ENCODE measurements at regions not wholly inside any gene's neighbourhood (a gene's known extent, or its start where the extent isn't known, plus 50 kb on each side); places are given as distances from the start of the nearest gene placed in this dataset.
"Not testable (repeated sequence)": the region's sequence is repeated elsewhere in the genome, so short reads cannot be mapped to it uniquely, and the experiment has no call there.

DNA sequence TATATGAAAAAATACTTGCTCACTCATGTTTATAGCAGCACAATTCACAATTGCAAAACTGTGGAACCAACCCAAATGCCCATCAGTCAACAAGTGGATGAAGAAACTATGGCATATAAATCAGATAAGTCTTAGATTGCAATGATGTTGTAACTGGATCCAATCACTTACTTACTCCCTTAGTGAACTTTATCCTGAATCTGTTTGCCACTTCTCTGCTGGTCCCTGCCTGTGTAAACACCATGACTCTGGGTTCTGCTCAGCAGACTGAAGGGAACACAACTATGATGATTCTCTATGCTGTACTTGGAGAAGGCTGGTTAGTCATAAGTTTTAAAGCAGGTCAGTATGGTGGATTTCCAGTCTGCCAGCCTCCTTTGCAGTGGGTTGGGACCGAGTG, 391.2 kb downstream of the RWDD3 start:
- no peak for DNase-seq

DNA sequence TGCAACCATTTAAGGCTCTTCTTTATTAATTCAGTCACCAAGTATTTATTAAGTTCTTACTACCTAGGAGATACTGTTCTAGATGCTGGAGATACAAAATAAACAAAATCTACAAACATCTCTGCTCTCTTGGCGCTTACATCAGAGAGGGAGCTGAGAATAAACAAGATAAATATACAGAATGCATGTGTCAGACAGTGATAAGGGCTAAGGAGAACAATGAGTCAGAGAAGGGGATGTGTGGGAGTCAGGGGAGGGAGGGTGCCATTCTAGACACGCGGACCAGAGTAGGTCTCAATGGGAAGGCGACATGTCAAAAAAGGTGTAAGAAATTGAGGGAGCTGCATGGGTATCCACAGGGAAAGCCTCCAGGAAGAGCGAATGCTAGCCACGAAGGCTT, 393.2 kb downstream of the RWDD3 start:
- no peak for DNase-seq

DNA sequence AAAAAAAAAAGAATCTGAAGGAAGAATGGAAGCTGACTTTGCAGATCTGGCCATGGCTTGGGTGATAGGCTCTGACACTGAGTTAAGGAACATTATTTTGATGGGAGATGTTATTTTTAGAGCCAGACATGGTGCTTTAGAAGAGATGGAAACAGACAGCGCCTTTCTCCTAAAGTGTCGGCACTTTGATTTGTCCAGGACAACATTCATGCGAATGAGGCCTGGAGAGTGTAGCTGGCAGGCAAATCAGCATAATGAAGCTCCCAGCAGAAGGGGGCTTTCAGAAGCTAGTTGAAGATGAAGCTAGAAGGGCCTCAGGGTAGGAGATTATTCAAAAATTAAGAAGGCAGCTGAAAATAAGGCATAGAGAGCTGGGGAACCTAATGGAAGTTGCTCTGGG, 397.7 kb downstream of the RWDD3 start:
- DNase-seq = no peak

DNA sequence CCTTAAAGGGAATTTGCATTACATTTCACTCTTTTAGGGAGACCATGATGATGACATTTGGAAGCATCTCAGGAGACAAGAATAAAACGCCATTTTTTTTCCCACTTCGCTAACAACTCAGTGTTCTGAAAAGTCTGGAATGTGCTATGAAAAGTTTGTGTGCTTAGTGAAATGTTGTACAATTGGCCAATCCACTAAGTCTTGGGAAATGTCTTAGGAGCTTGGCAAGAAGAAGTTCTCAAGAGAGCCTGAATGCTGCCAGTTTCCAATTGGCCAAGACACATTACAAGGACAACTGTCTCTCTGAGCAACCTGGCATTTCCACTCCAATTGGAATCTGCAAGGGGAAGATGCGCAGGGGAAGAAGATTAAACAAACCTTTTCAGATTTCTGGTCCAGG, 401.8 kb downstream of the RWDD3 start:
- no peak for DNase-seq

DNA sequence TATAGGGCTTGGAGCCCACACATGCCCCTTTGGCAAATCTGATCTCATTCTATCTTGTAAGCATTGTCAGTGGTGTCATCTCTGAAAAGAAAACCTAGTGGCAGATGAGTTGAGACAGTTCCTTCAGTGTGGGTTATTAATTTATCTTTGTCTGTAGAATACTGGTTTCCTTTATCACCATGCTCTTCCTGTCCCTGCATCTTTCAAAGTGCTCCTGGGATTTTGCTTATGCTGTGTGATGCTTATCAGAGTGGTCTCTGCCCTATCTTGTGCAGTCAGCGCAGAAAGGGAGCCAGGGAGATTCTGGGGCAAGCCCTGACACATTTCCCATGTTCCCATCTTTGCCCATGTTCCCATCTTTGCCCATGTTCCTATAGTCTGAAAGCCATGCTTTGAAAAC, 402.9 kb downstream of the RWDD3 start:
- no peak for DNase-seq

DNA sequence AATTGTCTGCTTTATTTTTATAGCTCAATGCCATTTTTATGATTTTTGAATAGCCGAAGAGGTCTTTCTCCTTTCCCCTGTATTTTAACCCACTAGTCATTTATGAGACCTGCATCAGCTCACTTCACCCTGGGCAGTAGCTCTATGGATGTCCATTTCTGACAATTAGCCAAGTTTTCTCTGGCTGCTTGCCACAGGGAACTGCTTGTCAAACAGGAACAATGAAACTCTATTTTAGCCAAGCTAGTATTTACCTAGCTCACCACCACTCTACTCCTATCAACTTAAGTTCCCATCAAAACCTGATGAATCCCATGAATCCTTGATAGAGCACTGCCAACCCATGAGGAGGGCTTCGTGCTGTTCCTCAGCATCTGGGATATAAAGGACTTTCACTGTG, 406.7 kb downstream of the RWDD3 start:
- no peak for DNase-seq

DNA sequence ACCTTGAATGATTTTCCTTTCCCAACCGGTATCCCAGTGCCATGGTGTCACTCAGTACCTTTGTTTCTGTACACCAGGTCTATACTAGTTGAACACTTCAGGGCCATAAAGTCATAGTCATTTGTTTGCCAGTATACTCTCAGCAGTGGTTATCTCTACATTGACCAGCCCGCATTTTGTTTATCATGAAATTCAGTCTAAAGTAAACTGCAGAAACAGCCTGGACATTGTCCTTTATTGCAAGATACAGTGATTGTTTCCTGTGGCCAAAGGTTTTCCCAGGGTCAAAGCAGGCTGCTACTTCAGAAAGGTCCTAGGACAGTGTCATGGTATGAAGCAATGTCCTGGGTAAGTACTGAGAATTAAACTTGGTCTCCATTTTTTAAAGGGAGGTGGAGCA, 407.4 kb downstream of the RWDD3 start:
- DNase-seq = no peak

DNA sequence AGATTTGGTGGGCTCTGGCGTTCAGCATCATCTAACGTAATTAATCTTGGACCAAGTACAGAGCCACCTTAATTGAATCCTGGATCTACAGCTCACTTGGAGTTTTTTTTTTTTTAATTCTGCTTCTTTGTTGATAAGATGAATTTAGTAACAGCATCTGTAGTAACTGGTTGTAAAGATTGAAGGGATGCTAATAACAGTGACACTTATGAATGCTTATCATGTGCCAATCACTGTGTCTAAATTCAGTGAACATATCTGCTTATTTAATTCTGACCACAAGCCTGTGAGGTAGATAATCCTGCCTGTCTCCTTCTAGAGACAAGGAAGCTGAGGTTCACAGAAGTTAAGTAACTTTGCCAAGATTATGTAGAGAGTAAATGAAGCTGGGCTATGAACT, 408.0 kb downstream of the RWDD3 start:
- no peak for DNase-seq

DNA sequence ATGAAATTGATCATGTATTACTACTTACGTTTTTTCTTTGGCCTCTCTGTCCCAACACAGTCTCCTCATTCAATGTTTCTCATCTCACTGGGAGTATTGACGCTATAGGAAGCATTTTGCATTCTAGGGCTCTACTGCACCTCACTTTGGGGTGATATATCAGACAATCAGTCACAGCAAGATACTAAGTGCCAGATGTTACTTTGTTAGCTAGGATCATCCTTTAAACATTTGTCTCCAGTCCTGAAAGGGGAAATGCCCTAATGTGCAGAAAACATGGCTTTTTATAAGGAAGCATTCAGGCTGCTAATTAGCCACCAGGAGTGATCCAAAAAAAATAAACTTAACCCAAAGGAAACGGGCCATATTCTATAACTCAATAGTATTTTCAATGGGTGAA, 409.1 kb downstream of the RWDD3 start:
- no peak for DNase-seq

DNA sequence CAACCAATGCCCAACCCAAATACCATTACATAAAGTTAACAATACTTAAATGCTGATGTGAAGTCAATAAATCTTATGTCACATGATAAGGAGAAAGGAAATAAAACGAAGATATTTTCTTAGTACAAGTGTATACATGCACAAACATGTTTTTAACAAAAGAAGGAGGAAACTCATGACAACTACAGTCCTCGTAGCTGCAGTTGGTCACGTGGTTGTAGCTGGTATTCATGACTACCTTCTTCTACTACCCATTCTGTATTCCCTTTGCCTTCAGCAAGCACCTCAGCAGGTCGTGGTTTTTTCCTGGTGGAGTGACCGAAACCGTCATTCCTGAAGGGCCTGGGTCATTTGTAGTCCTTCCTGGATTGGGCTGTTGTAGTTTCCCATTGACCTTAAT, 411.1 kb downstream of the RWDD3 start:
- DNase-seq = not testable (repeated sequence)

DNA sequence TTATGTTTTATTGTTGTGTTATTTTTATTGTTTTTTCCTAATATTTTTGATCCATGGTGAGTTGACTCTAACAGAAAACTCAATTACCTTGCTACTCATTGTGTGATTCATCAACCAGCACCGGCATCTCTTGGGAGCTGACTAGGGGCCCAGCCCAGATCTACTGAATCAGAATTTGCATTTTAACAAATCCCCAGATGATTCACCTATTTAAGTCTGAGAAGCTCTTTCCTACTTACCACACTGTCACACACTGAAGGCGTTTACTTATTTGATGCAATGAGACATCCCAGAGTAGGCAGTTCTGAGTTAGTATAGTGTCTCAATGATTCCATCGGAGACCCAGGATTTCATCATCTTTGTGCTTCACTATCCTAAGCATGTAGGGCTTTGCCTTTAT, 416.6 kb downstream of the RWDD3 start:
- DNase-seq = no peak

DNA sequence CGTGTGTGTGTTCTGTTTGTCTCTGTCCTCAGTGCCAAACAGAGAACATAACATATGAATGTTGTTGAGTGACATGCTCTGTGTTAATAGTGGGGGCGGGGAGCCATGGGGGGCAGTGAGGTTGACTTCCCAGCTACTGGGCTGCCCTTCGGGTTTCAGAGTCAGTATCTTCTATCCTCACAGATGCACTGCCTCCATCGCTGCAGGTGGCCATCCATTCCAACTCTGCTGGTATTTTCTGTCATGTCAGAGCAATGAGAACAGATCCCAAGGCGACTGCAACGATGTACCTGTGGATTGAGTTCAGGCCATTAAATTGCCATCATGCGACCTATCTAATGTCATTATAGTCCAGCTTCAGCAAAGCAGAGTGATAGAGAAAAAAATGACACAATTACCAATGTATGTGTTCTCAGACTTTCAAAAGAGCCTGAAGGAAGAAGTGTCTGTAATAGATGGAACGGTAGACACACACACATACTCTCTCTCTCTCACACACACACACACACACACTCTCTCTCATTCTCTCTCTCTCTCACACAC, 418.5 kb downstream of the RWDD3 start:
- no peak for DNase-seq

DNA sequence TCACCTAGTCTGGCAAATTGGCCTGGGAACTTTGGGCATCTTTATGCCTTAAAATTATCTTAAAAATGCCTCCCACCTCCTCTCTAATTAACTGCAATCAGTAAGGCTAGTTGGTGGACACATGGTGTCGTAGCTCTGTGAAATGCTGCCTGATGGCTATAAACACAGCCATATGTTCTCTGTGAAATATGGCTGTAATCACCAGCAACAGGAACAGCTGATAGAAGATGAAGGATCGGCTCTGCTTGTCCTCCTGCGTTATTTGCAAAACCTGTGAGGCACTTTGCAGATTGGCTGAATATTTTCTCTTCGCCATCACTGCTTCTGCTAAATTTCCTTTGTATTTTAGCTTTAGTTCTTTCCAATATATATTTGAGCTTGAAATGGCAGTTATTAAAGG, 419.6 kb downstream of the RWDD3 start:
- no peak for DNase-seq

DNA sequence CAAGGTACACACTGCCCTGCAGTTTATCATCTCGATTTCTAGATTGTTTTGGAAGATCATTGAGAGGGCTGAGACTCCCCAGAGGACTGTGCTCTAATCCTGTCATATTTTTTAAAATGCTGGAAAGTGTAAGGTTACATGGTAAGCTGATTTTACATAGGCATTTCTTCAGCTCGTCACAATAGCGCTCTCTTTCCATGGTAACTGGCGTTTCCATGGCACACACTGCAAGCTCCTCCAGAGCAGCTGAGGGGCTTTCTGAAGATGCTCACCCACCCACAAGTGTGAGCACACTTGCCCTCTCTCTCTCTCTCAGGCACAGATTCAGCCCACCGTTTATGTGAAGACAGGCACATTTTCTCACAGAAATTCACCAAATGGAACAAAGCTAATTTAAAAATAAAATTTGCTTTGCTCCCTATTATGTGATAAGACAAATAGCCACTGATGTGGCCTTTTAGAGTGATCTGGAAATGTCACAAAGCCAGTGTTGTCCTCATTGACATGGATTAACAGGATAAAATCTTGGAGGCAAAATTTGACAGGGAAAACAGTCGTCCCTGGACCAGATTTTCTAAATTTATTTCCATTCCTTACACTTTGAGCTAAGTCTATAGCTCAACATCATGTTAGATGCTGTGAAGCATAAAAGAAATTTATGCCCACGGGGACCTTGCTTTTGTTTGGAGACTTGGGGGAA, 421.5 kb downstream of the RWDD3 start:
- DNase-seq = no peak

DNA sequence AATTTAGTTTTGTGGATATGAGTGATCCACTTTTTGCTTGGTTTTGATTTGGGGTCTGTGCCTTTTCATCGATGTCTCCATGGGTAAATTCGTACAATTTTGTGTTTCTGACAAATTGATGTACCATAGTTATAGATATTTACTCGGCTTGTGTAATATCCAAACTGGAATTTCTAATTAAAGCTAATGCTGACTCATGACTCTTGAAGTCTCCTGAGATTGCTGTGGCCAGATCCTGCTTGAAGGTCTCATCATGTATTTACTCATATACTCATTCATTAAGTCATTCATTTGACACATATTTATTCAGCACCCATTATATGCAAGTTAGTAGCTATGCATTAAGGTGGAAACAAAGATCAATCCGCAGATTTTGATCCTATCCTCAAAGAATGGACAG, 423.2 kb downstream of the RWDD3 start:
- no peak for DNase-seq

DNA sequence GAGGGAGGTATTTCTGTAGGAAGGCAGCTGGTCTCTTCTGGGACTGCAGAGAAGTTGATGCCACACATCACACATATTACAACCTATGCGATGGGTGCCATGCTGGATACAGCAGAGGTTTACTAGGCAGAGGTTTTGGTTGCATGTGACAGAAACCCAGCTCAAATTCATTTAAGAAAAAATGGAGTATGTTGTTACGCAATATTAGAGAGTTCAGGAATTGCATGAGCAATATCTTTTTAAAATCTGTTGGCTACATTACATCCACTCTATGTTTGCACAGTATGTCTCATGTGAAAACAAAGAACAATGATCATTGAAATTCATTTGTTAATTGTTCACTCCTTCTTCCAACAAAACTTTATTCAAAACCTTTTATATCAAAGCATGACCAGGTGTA, 425.2 kb downstream of the RWDD3 start:
- no peak for DNase-seq

DNA sequence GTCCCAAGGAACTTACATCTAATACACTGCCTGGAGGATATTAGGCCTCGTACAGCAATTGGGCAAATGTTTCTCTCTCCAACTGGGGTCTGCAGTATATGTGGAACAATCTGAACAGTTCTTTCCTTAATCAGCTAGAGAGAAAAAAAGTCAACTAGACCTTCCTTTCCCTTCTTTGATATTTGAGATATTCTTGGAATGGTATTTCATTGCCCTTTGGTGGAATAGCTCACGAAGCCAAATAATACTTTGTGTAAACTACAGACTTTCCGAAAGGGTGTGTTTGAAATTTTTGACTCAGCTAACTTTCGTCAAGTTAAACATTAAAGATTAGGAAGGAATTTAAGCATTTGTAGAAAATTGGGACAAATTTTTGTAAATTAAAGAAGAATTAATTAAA, 425.6 kb downstream of the RWDD3 start:
- no peak for DNase-seq

DNA sequence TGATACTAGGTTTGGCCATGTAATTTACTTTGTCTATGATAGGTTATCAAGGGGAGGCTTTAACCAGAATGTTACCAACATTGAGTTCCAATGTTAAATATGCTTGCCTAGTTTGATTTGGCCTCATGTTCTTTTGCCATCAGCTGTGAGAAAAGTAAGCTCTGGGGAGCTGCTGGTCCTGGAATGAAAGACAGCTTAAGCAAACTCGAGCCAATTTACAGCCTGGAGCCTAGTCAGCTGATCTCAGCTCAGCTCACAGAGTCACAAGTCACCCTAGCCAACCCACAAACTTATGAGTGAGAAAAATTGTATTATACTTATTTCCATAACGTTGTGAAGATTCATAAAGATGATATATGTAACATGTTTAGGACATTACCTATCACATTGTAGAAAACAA, 426.7 kb downstream of the RWDD3 start:
- no peak for DNase-seq

DNA sequence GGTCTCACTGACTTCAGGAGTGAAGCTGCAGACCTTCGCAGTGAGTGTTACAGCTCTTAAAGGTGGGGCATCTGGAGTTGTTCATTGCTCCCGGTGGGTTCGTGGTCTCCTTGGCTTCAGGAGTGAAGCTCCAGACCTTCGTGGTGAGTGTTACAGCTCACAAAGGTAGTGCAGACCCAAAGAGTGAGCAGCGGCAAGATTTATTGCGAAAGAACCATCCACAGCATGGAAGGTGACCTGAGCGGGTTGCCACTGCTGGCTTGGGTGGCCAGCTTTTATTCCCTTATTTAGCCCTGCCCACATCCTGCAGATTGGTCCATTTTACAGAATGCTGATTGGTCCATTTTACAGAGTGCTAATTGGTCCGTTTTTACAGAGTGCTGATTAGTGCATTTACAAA, 429.5 kb downstream of the RWDD3 start:
- DNase-seq = not testable (repeated sequence)

DNA sequence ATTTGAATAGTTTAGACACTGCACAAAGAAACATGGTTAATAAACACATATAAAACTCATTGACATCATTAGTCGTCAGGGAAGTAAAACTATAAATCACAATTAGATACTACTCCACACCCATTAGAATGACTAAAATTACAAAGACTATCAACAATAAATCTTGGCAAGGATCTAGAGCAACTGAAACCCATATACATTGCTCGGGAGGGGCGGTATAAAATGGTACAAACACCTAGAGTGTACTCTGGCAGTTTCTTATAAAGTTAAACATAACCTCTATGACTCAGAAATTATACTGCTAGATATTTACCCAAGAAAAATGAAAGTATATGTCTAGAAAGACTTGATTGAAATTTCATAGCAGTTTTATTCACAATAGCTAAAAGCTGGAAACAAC, 434.2 kb downstream of the RWDD3 start:
- DNase-seq = no peak

DNA sequence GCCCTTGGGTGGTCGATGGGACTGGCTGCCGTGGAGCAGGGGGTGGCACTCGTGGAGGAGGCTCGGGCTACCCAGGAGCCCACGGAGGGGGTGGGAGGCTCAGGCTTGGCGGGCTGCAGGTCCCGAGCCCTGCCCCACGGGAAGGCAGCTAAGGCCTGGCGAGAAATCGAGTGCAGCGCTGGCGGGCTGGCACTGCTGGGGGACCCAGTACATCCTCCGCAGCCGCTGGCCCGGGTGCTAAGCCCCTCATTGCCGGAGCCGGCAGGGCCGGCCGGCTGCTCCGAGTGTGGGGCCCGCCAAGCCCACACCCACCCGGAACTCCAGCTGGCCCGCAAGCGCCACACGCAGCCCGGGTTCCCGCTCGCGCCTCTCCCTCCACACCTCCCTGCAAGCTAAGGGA, 435.6 kb downstream of the RWDD3 start:
- DNase-seq = not testable (repeated sequence)

DNA sequence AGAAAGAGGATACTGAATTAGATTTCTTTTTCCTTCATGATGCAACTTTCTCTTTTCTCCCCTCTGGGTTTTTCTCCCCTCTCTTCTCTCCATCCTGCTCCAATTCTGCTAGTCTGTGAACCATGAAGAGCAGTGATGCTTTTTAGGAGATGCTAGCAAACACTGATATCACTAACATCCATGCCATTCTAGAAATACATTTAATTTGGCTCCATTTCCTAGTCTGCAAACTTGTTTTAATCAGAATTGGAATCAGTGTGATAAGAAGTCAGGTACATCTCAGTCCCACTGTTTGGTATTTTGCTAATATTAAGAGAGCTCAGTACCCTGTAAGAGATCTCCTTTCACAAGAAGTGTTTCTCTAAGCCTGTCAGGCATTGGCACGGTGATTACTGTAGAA, 437.1 kb downstream of the RWDD3 start:
- no peak for DNase-seq

DNA sequence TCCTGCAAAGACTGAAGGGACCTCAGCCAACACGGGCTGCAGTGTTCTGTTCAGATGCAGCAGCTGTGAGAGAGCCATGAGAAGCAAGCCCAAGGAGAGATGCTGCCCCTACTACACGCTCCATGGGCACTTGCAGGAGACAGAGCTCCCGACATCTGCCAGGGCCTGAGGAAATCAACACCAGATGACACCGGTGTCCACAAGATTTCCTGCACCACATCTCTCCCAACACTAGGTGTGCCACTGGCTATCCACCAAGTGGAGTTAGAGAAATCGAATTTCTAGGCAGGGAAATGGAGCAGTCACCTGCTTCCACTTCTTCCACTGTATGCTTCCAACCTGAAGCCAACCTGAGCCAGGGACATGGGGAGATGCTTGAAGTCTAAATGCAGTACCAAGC, 445.3 kb downstream of the RWDD3 start:
- no peak for DNase-seq

DNA sequence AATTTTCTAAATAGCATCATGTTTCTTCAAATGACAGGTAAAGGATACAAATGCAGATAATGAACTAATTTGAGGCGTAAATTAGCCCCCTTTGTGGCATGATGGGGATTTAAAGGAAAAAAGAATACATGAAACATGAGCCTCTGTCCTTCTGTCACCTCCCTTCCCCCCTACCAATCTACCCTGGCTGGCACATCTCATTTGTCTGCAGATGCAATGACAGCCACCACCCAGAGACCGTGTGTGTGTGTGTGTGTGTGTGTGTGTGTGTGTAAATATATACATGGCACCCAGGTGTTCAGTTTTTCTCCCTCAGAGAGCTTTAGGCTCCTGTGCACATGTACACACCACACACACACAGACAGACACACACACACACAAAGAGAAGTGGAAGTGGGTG, 451.1 kb downstream of the RWDD3 start:
- no peak for DNase-seq

DNA sequence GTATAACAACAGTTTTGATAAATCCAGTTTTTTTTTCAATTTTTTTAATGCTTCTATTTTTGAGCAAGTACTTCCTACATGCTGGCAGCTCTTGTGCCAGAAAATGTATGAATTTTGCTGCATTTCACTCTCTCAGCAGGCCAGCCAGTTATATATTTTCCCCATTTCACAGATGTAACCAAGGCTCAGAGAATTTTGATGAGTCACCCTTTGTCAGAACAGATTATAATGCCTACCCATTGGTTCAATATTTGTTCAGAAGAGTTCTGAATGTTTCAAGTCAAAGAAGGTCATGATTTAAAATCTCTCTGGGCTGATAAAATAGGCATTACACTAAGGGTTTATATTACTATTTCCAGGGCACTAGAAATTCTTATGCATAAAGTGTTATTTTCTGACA, 452.2 kb downstream of the RWDD3 start:
- DNase-seq = no peak
